ENCODE measurements at regions not wholly inside any gene's neighbourhood (a gene's known extent, or its start where the extent isn't known, plus 50 kb on each side); places are given as distances from the start of the nearest gene placed in this dataset.

DNA sequence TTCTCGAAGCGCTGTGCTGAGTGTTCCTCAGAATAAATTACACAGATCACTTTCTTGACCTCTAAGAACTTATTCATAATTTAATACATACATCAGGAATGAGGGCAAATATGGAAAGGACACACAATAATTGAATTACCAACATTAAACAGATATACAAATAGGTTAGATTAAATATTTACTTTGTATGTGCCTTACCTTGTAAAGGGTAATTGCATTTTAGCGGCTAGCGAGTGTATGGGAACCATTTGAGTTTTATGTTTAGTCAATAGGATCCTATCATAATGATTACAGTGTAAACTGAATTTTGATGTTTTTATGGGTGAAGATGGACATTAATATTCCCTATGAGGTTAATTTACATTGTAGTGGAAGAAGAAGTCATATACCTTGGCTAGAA lies 1187.1 kb upstream of the WWC1 start:
- no peak for TF ChIP-seq POLR2A (IDR thresholded peaks at IDR 0.05; ENCODE audit: low read length)
- no peak for TF ChIP-seq GATA1 (IDR thresholded peaks at IDR 0.05; ENCODE audit: low read depth, low read length)
